HG02884 (cell line): ENCODE measurements at regions not wholly inside any gene's neighbourhood (a gene's known extent, or its start where the extent isn't known, plus 50 kb on each side); places are given as distances from the start of the nearest gene placed in this dataset.

ENCODE experiments used
- ATAC-seq: cut with Tn5 transposase; IDR thresholded peaks from one replicate; pipeline ENCODE4 v1.9.1; 2021; ENCODE audit warnings: mild to moderate bottlenecking, moderate library complexity; ENCODE audit not compliant: unreplicated experiment

GRCh38 chr7:95669513-95669912, 73.2 kb upstream of the PDK4 start:
- ATAC-seq: peak; percentile 92

- ATAC-seq: no peak
Measured at GRCh38 chr7:95668504-95669018, 72.2 kb upstream of the PDK4 start.

- no peak for ATAC-seq
Measured at GRCh38 chr7:95662987-95663386, 66.7 kb upstream of the PDK4 start.

GRCh38 chr7:95660023-95660434, 63.7 kb upstream of the PDK4 start:
- no peak for ATAC-seq

GRCh38 chr7:95658676-95659075, 62.4 kb upstream of the PDK4 start:
- no peak for ATAC-seq

DNA sequence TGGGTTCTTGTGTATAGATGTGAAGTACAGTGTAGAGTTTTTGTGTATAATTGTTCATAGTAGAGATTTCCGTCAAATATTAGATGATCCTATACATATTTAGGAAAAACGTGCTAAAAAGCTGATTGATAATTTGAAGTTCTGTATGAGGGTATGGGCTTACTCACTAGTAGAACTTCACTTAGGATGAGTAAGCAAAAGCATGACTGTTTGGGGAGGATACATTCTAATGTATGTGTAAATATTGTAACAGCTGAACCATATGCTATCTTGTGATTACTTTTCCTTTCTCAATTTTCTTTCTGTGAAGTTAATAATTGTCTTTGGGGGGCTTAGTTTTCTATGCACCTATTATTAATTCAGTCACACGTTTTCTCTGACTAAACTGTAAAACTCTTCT, 53.2 kb upstream of the PDK4 start:
- no peak for ATAC-seq

DNA sequence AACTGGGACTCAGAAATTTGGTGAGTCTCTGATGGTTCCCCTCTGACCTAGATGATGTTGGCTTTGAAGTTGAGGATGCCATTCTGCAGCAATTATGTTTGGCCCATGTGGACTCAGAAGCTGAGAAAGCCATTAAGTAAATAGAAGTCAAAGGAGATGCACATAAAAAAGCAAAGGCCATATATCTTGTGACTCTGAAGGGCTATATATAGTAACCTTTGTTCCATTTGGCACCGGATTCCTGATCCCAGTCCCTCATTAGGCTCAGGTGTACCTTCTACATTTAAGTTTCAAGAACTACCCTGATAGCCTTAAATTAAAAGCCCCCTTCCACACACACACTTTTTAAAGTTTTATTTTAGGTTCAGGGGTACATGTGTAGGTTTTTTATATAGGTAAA, 50.0 kb upstream of the PDK4 start:
- no peak for ATAC-seq
